ENCODE measurements at regions not wholly inside any gene's neighbourhood (a gene's known extent, or its start where the extent isn't known, plus 50 kb on each side); places are given as distances from the start of the nearest gene placed in this dataset.
"Not testable (repeated sequence)": the region's sequence is repeated elsewhere in the genome, so short reads cannot be mapped to it uniquely, and the experiment has no call there.

GRCh38 chr12:97716356-97716755 is 253.8 kb downstream of the RMST start:
- DNase-seq = no peak

GRCh38 chr12:97723801-97724200 is 261.2 kb downstream of the RMST start:
- DNase-seq = not testable (repeated sequence)

GRCh38 chr12:97745406-97746101 is 282.9 kb downstream of the RMST start:
- no peak for DNase-seq

- DNase-seq = no peak
These were observed 285.7 kb downstream of the RMST start for GRCh38 chr12:97748298-97748697.

DNA sequence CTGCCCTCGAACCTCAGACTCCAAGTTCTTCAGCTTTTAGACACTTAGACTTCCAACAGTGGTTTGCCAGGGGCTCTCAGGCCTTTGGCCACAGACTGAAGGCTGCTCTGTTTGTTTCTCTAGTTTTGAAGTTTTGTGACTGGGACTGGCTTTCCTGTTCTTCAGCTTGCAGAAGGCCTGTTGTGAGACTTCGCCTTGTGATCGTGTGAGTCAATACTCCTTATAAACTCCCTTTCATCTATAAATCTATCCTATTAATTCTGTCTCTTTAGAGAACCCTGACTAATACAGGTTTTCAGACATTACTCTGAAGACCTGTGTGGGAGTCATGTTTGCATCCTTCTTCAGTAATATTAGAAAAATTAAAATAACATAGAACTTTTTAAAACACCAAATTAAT is 289.1 kb downstream of the RMST start:
- no peak for DNase-seq

DNA sequence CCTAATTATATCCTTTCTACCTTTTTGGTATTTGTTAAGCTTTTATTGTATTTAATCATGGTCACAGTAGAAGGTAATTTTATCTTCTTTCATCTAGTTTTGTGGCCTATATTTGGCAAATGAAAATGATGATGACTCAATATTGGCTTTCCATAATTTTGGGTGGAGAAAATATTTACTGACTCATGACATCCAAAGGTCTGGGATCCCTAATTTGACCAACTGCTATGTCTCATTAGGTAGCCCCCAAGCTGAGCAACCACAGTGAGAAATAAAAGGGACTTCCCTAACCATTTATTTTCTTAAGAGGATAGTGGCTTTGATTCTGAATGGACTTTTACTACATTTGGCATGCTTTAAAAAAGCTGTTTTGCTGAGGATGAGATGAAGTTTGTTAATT is 289.5 kb downstream of the RMST start:
- DNase-seq = no peak

- DNase-seq = no peak
These were observed 290.7 kb downstream of the RMST start for GRCh38 chr12:97753332-97753731.

DNA sequence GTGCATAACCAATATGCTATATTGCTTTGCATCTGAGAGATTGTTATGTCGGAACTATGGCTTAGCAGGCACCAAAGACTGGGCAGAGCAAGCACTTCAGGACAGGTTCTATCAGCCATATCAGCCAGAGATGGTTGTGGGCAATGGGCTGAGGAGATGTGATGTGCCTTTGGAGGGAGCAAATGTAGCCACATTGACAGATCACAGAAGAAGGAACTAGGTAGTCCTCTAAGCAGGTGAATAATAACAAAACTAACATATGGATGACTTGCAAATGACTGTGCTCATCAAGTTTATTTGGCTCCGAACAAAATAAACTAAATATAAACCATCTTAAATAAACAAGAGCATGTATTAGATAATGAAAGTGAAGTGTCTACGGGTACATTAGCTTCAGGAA is 291.7 kb downstream of the RMST start:
- no peak for DNase-seq

- DNase-seq = no peak
These were observed 293.6 kb downstream of the RMST start for GRCh38 chr12:97756066-97756666.

DNA sequence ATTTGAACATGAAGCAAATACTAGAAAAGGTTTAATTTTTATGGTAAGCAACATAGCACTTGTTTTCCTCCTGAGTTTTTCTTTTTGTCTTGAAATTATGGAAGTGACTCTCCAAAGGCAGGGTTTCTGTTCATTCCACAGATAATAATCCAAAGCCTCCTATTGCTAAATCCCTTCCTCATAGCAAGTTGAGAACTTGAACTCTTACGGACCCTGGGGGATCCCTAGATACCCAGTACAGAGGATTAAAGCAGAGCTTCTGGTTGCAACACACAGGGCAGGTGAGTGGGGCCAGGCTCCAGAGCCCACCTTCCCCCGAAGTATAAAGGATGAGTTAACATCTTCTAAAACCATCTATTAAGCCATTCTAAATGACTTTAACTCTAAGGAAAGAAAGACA is 294.1 kb downstream of the RMST start:
- no peak for DNase-seq

GRCh38 chr12:97757481-97758193 is 295.0 kb downstream of the RMST start:
- DNase-seq = no peak

- no peak for DNase-seq
These were observed 295.5 kb downstream of the RMST start for GRCh38 chr12:97758194-97758501.

- no peak for DNase-seq
These were observed 296.0 kb downstream of the RMST start for GRCh38 chr12:97758586-97758985.

DNA sequence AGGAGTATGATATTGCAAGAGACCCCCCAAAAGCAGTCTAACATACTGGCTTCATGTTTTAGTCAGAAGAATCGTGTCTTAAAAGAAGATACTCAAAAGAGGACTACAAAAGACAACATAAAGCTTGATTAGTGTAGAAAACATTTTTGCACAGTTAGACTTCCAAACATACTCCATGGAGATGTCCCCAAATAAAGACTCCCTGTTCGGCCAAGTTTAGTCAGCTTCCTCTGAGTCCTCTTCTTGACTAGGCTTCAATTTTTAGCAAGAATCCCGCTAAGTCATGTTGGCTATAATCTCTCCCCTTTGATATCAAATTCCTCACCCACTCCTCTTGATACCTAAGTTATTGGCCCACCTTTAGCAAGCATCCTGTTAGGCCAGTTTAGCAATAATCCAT is 298.0 kb downstream of the RMST start:
- DNase-seq = no peak

GRCh38 chr12:97763113-97763512 is 300.5 kb downstream of the RMST start:
- DNase-seq = no peak

DNA sequence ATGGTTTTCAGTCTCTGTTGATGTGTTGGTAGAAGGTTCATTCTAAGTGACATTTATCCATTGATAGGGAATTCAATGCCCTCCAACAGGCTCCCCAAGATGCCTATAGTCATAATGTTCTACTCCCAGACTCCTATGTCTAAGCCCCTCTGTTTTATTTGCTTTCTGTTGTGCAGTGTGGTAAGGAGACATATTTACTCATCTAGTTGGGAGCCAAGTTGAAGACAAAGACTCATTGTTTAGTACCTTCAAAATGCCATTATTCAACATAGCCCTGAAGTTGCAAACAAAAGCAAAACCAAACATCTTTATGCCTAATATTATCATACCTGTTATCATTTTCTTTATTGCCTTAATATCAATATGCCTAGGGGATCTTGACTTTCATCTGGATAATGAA is 302.1 kb downstream of the RMST start:
- no peak for DNase-seq

GRCh38 chr12:97767347-97767746 is 304.7 kb downstream of the RMST start:
- no peak for DNase-seq

DNA sequence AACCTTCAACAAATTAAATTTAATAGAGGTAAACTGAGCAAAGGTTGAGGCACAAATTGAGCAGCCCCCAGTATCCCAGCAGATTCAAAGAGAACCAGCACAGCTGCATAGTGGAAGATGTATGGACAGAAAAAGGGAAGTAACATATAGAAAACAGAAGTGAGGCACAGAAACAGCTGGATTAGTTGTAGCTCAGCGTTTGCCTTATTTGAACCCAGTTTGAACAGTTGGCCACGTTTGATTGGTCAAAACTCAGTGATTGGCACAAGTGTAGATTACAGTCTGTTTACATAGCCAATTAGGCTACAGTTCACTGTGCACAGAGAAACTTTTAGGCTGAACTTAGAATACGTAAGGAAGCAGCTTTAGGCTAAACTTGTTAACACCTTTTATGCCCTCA is 315.5 kb downstream of the RMST start:
- no peak for DNase-seq

DNA sequence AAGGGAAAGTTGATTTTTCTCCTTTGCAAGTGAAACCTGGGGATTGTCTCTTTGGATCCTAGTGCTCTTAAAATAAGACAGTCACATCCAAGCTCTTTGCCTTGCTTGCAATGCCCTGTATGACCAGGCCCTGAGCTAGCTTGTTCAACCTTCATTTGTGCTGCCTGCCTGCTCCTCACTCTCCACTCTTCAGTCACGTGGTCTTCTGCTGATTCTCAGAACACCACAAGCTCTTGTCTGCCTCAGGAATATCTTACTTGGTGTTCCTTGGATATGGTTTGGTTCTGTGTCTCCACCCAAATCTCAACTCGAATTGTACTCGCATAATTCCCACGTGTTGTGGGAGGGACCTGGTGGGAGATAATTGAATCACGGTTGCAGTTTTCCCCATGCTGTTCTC is 318.7 kb downstream of the RMST start:
- no peak for DNase-seq

DNA sequence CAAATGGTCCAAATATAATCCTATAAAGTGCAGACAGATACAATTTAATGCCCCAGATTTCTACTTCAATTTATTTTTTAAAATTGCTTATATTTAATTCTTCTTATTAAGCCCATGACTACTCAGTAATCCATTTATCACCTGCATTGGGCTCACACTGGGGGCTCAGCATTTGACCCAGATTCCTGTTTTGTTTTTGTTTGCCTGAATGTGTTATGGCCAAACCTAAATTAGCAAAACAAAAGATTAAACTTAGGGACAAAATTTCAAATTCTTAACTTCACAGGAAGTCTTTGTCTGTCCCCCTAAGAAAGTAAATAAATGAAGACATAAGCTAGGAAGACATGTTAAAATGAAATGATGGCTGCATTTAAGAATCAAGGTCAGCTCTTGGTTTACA is 322.3 kb downstream of the RMST start:
- DNase-seq = no peak

DNA sequence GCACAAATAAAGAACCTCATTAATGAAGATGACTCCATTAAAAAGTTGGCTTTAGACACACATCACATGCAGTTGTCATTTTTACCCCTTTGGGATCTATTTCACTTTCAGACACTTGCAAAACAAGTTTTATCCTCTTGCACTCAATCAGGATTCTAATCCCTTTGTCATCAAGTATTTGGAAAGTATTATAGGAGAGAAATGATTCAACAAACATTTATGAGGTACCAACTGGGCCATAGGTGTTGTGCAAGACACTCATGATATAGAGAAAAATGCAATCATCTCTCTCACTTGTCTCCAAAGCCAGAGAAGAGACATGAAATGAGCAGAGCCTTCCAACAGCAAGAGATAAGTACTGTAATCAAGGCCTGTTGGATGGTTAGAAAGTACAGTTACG is 327.7 kb downstream of the RMST start:
- no peak for DNase-seq

- DNase-seq = no peak
These were observed 334.9 kb downstream of the RMST start for GRCh38 chr12:97797473-97797872.

- no peak for DNase-seq
These were observed 338.0 kb downstream of the RMST start for GRCh38 chr12:97800561-97800960.

DNA sequence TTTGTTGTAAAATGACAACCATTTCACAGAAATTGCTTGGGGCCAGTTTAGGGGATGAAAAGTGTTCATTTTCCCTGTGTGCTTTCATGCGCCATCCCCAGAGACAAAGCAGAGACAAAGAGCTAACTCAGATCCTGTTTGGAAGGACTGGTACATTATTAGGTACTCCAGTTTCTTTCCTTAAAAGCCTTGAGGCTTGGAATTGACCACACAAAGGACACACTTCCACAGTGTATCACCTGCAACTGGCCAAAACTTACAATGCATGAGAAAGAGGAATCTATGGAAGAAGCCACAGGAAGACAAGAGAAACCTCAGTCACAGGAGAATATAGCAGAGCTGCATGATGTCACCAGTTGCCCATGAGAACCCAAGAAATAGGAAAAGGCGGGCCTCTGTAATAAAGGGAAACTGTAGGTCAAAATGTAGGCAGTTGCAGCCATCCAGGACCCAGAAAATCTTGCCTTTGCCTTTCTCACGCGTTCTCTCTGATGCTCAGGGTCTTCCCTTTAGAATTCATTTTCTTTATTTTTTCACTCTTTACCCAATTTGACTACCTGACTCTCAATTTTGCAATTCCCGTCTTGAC is 339.0 kb downstream of the RMST start:
- no peak for DNase-seq
